IMR-90 (cell line): ENCODE measurements at regions not wholly inside any gene's neighbourhood (a gene's known extent, or its start where the extent isn't known, plus 50 kb on each side); places are given as distances from the start of the nearest gene placed in this dataset.

ENCODE experiments used
- ATAC-seq: fragments of 200-7000 bp; cut with Tn5 transposase; 2 replicates; pipeline ENCODE4 v1.9.1; 2020; ENCODE audit warnings: low read depth, mild to moderate bottlenecking, moderate library complexity
- BruUV-seq: library from RNA; stranded (reverse); fragments of 400-500 nt; replicated peaks from 2 replicates; lab custom pipeline; 2021; lab: Mats Ljungman, UMichigan
- CTCF ChIA-PET: fragments of 300-600 bp; formaldehyde crosslinking; extraction: SDS; loops from one replicate; lab custom pipeline; 2021; ENCODE audit warnings: antibody characterized with exemption; lab: Yijun Ruan, JAX
- POLR2A ChIA-PET: fragments of 300-600 bp; sonication (Branson Sonifier 250); formaldehyde crosslinking; loops from one replicate; lab custom pipeline; 2022; ENCODE audit warnings: antibody characterized with exemption; ENCODE audit not compliant: unreplicated experiment; lab: Charles Lee
- DNase-seq: peaks from one replicate; pipeline ENCODE4 v3.0.0; 2013
- H2AFZ ChIP-seq: replicated peaks from 2 replicates; pipeline ENCODE3; 2013; ENCODE audit warnings: low read length, mild to moderate bottlenecking; ENCODE audit not compliant: poor library complexity
- H2AK5ac ChIP-seq: 2 replicates; pipeline ENCODE4 v1.6.1; 2013; ENCODE audit warnings: low read depth, low read length, inconsistent platforms
- H2AK9ac ChIP-seq: replicated peaks from 2 replicates; pipeline ENCODE3; 2013; ENCODE audit warnings: mild to moderate bottlenecking, low read depth, low read length, moderate library complexity; ENCODE audit not compliant: poor library complexity
- H2BK120ac ChIP-seq: 2 replicates; pipeline ENCODE4 v1.6.1; 2013; ENCODE audit warnings: low read depth, low read length, inconsistent platforms
- H2BK15ac ChIP-seq: 3 replicates; pipeline ENCODE4 v1.6.1; 2013; ENCODE audit warnings: low read depth, low read length, inconsistent platforms
- H2BK20ac ChIP-seq: 2 replicates; pipeline ENCODE4 v1.6.1; 2013; ENCODE audit warnings: low read depth, mild to moderate bottlenecking, inconsistent platforms, low read length, moderate library complexity
- H2BK5ac ChIP-seq: 2 replicates; pipeline ENCODE4 v1.6.1; 2013; ENCODE audit warnings: mild to moderate bottlenecking, low read depth, low read length, inconsistent platforms; ENCODE audit not compliant: poor library complexity, severe bottlenecking
- H3K14ac ChIP-seq: replicated peaks from 2 replicates; pipeline ENCODE4 v1.6.1; 2013; ENCODE audit warnings: low read depth, low read length, inconsistent platforms
- H3K18ac ChIP-seq: 2 replicates; pipeline ENCODE4 v1.6.1; 2013; ENCODE audit warnings: low read depth, low read length, control low read depth
- H3K23ac ChIP-seq: 2 replicates; pipeline ENCODE4 v1.6.1; 2013; ENCODE audit warnings: low read depth, low read length, inconsistent platforms
- H3K27ac ChIP-seq: 2 replicates; pipeline ENCODE4 v1.5.1; 2013; ENCODE audit warnings: mild to moderate bottlenecking, control low read depth, low read length; ENCODE audit not compliant: insufficient read depth
- H3K27me3 ChIP-seq: 2 replicates; pipeline ENCODE4 v1.6.1; 2013; ENCODE audit warnings: low read length; ENCODE audit not compliant: control insufficient read depth, insufficient read depth
- H3K36me3 ChIP-seq: 2 replicates; pipeline ENCODE4 v1.6.1; 2013; ENCODE audit warnings: low read length, mixed read lengths; ENCODE audit not compliant: control insufficient read depth, insufficient read depth
- H3K4ac ChIP-seq: 2 replicates; pipeline ENCODE4 v1.6.1; 2013; ENCODE audit warnings: low read depth, low read length, inconsistent platforms
- H3K4me1 ChIP-seq: 2 replicates; pipeline ENCODE4 v1.6.1; 2013; ENCODE audit warnings: low read length, mixed read lengths; ENCODE audit not compliant: control insufficient read depth, insufficient read depth
- H3K4me2 ChIP-seq: 2 replicates; pipeline ENCODE4 v1.6.1; 2013; ENCODE audit warnings: low read depth, mild to moderate bottlenecking, control low read depth, low read length, moderate library complexity
- H3K4me3 ChIP-seq: 2 replicates; pipeline ENCODE4 v1.5.1; 2013; ENCODE audit warnings: low read depth, mild to moderate bottlenecking, control low read depth, low read length, moderate library complexity; ENCODE audit not compliant: insufficient read depth
- H3K56ac ChIP-seq: 2 replicates; pipeline ENCODE4 v1.6.1; 2013; ENCODE audit warnings: low read length, inconsistent platforms; ENCODE audit not compliant: insufficient read depth; ENCODE audit errors: extremely low read depth
- H3K79me1 ChIP-seq, 2 experiments: 2 replicates each; pipeline ENCODE4 v1.6.1; 2013; ENCODE audit warnings: low read length in 2 of 2, inconsistent platforms in 1 of 2, low read depth in 1 of 2
- H3K9ac ChIP-seq: 2 replicates; pipeline ENCODE4 v1.6.1; 2013; ENCODE audit warnings: low read depth, low read length, control low read depth
- H3K9me1 ChIP-seq: 2 replicates; pipeline ENCODE4 v1.6.1; 2013; ENCODE audit warnings: low read length, inconsistent platforms; ENCODE audit not compliant: insufficient read depth
- H3K9me3 ChIP-seq: 2 replicates; pipeline ENCODE4 v1.6.1; 2013; ENCODE audit warnings: low read length; ENCODE audit not compliant: control insufficient read depth, insufficient read depth
- H4K20me1 ChIP-seq: 2 replicates; pipeline ENCODE4 v1.6.1; 2013; ENCODE audit warnings: low read length, inconsistent platforms; ENCODE audit not compliant: insufficient read depth
- H4K5ac ChIP-seq: 2 replicates; pipeline ENCODE4 v1.6.1; 2013; ENCODE audit warnings: mild to moderate bottlenecking, low read depth, low read length, control low read depth
- H4K8ac ChIP-seq, 2 experiments: 2 replicates each; pipeline ENCODE4 v1.6.1; 2013; ENCODE audit warnings: low read depth in 2 of 2, low read length in 2 of 2, control low read depth in 1 of 2, inconsistent platforms in 1 of 2
- H4K91ac ChIP-seq: 2 replicates; pipeline ENCODE4 v1.6.1; 2013; ENCODE audit warnings: low read depth, low read length, inconsistent platforms; ENCODE audit not compliant: insufficient read depth
- BHLHE40 ChIP-seq: fragments of 150-350 bp; IDR thresholded peaks from 2 replicates; pipeline ENCODE4 v1.6.1; 2016; ENCODE audit warnings: mild to moderate bottlenecking, low read depth, low read length
- CEBPB ChIP-seq: IDR thresholded peaks from 2 replicates; pipeline ENCODE4 v1.6.1; 2012; ENCODE audit warnings: low read depth, low read length, improper control_type of control experiment
- CHD1 ChIP-seq: IDR thresholded peaks from 2 replicates; pipeline ENCODE4 v1.6.1; 2012; ENCODE audit warnings: low read depth, low read length, improper control_type of control experiment
- MAFK ChIP-seq: IDR thresholded peaks from 2 replicates; pipeline ENCODE4 v1.6.1; 2012; ENCODE audit warnings: low read depth, low read length, improper control_type of control experiment
- MAZ ChIP-seq: IDR thresholded peaks from 2 replicates; pipeline ENCODE4 v1.6.1; 2012; ENCODE audit warnings: low read depth, mild to moderate bottlenecking, low read length, improper control_type of control experiment, moderate library complexity, borderline replicate concordance
- MXI1 ChIP-seq: IDR thresholded peaks from 2 replicates; pipeline ENCODE4 v1.6.1; 2012; ENCODE audit warnings: low read depth, mild to moderate bottlenecking, low read length, moderate library complexity, borderline replicate concordance
- NFE2L2 ChIP-seq: fragments of 150-350 bp; IDR thresholded peaks from 2 replicates; pipeline ENCODE4 v1.6.1; 2016; ENCODE audit warnings: low read depth, mild to moderate bottlenecking, low read length
- POLR2A ChIP-seq: IDR thresholded peaks from 2 replicates; pipeline ENCODE4 v1.6.1; 2012; ENCODE audit warnings: mild to moderate bottlenecking, low read depth, low read length
- RAD21 ChIP-seq: IDR thresholded peaks from 2 replicates; pipeline ENCODE4 v1.6.1; 2012; ENCODE audit warnings: low read length, improper control_type of control experiment
- RCOR1 ChIP-seq: IDR thresholded peaks from 2 replicates; pipeline ENCODE4 v1.6.1; 2012; ENCODE audit warnings: mild to moderate bottlenecking, low read length, improper control_type of control experiment; ENCODE audit not compliant: insufficient replicate concordance
- RFX5 ChIP-seq: IDR thresholded peaks from 2 replicates; pipeline ENCODE4 v1.8.0; 2012; ENCODE audit warnings: low read depth, mild to moderate bottlenecking, low read length, moderate library complexity
- SMC3 ChIP-seq: fragments of 150-350 bp; IDR thresholded peaks from 2 replicates; pipeline ENCODE4 v1.6.1; 2016; ENCODE audit warnings: low read depth, mild to moderate bottlenecking, antibody characterized with exemption, low read length, moderate library complexity
- USF2 ChIP-seq: fragments of 150-350 bp; IDR thresholded peaks from 2 replicates; pipeline ENCODE4 v1.6.1; 2017; ENCODE audit warnings: mild to moderate bottlenecking, antibody characterized with exemption, low read length, low read depth
- WGBS, 2 experiments: methylation state at CpG; one replicate each; pipeline versions ENCODE4 v1.1.5 to v1.1.7; 2013; ENCODE audit warnings: missing lambda C conversion rate in 2 of 2; ENCODE audit not compliant: insufficient read length in 1 of 2; ENCODE audit errors: extremely low coverage in 2 of 2; 5-methylcytosine and 5-hydroxymethylcytosine counted together
- dilution Hi-C: fragments of 300-500 bp; cut with HindIII; formaldehyde crosslinking; loops from one replicate; pipeline ENCODE4 v1.14.3; 2018; ENCODE audit warnings: low sequenced_read_pairs; ENCODE audit not compliant: unreplicated experiment
- in situ Hi-C: fragments of 300-500 bp; cut with MboI; formaldehyde crosslinking; loops from 3 replicates; pipeline ENCODE4 v1.14.3; 2019; ENCODE audit warnings: low sequenced_read_pairs, inconsistent platforms, mixed read lengths
- intact Hi-C: fragments of 100-400 bp; cut with micrococcal nuclease; formaldehyde crosslinking; loops from 2 replicates; pipeline ENCODE4 v1.10.0; 2022
- TF ChIP-seq, protein P1 (sequence below): conservative IDR thresholded peaks from 2 replicates; pipeline ENCODE4 v1.5.1; 2012; ENCODE audit warnings: mild to moderate bottlenecking, low read depth, low read length, improper control_type of control experiment
- TF ChIP-seq, protein P2 (sequence below): fragments of 150-350 bp; IDR thresholded peaks from 2 replicates; pipeline ENCODE4 v1.6.1; 2016; ENCODE audit warnings: low read depth, mild to moderate bottlenecking, low read length, moderate library complexity, borderline replicate concordance

DNA sequence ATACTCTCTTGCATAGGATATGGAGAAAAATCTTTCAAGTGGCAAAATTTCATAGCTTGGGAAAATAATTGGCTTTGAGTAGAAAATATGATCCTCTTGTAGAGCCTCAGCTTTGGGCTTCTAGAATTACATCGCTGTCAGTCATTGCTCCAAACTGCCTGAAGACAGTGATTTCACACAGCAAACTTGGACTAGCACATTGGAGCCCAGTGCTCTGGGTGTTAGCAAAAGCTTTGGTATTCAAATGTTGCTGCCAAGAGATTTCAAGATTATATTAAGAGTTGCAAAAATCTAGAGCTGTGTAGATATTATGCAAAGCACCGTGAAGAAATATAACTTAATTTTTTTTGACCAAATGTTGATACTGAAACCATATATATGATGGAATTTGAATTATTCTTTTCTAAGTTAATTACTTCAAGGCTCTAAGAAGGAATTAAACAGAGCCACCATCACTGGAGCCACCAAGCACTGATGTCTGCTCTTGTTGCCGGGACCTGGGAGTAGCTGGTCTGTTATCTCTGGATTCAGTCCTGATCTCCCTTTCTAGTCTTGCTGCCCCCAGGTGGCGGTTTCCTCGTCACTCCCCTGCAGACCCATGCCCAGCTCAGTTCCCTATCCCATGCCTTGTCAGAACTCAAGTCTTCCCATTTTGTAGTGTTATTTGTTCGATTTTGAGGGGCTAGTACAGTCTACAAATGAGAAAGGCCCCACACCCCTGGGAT is 260.7 kb upstream of the SFRP2 start:
- DNase-seq: no peak
- H4K91ac ChIP-seq: no peak overlapping the region
- no peak overlapping the region for H3K14ac ChIP-seq
- dilution Hi-C loops (no loop called here), intact Hi-C loops (no loop called here), in situ Hi-C loops (no loop called here)
- CTCF ChIA-PET: no interaction called here
- no peak overlapping the region for H3K23ac ChIP-seq
- H2AFZ ChIP-seq: no peak overlapping the region
- no peak overlapping the region for H2BK5ac ChIP-seq
- H3K4ac ChIP-seq: no peak overlapping the region
- no peaks in the 10 kb centered on the region for H3K27me3 ChIP-seq
- POLR2A ChIA-PET: interaction anchor here (0.5 kb wide), 1 partner anchor 31 kb away, joined by 3 read pairs; no protein-coding TSS in a partner anchor
- ATAC-seq: no peak
- no peaks in the 10 kb centered on the region for H3K36me3 ChIP-seq
- H3K56ac ChIP-seq: no peak overlapping the region
- H3K27ac ChIP-seq: no peak overlapping the region
- H2BK120ac ChIP-seq: no peak overlapping the region
- TF ChIP-seq, protein P1, sequence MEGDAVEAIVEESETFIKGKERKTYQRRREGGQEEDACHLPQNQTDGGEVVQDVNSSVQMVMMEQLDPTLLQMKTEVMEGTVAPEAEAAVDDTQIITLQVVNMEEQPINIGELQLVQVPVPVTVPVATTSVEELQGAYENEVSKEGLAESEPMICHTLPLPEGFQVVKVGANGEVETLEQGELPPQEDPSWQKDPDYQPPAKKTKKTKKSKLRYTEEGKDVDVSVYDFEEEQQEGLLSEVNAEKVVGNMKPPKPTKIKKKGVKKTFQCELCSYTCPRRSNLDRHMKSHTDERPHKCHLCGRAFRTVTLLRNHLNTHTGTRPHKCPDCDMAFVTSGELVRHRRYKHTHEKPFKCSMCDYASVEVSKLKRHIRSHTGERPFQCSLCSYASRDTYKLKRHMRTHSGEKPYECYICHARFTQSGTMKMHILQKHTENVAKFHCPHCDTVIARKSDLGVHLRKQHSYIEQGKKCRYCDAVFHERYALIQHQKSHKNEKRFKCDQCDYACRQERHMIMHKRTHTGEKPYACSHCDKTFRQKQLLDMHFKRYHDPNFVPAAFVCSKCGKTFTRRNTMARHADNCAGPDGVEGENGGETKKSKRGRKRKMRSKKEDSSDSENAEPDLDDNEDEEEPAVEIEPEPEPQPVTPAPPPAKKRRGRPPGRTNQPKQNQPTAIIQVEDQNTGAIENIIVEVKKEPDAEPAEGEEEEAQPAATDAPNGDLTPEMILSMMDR: no peak
- TF ChIP-seq USF2 (no peak), RCOR1 (no peak), NFE2L2 (no peak), MAFK (no peak), MXI1 (no peak), RFX5 (no peak), CHD1 (no peak), RAD21 (no peak), POLR2A (no peak), BHLHE40 (no peak), SMC3 (no peak), CEBPB (no peak), MAZ (no peak)
- TF ChIP-seq, protein P2, sequence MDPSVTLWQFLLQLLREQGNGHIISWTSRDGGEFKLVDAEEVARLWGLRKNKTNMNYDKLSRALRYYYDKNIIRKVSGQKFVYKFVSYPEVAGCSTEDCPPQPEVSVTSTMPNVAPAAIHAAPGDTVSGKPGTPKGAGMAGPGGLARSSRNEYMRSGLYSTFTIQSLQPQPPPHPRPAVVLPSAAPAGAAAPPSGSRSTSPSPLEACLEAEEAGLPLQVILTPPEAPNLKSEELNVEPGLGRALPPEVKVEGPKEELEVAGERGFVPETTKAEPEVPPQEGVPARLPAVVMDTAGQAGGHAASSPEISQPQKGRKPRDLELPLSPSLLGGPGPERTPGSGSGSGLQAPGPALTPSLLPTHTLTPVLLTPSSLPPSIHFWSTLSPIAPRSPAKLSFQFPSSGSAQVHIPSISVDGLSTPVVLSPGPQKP: no peak
- no peak overlapping the region for H2BK20ac ChIP-seq
- no peak overlapping the region for H2AK5ac ChIP-seq
- H3K9ac ChIP-seq: no peak overlapping the region
- no peak overlapping the region for H2BK15ac ChIP-seq
- no peak overlapping the region for H3K18ac ChIP-seq
- H3K9me3 ChIP-seq: peaks cover 8% of the 10 kb centered on the region
- no peak overlapping the region for H4K5ac ChIP-seq
- H4K8ac ChIP-seq: no peak overlapping the region
- no peaks in the 10 kb centered on the region for H3K79me1 ChIP-seq
- no peaks in the 10 kb centered on the region for H4K20me1 ChIP-seq
- H3K4me3 ChIP-seq: no peak overlapping the region
- H2AK9ac ChIP-seq: no peak overlapping the region
- no peak overlapping the region for H3K4me2 ChIP-seq
- no peaks in the 10 kb centered on the region for H3K4me1 ChIP-seq
- H3K9me1 ChIP-seq: no peaks in the 10 kb centered on the region
- BruUV-seq: no TSS peak
- 48% methylated on average over 2 of the region's 6 CpGs; no CpG with 5 or more reads in 1 of the 2 experiments for WGBS, 2 experiments
